WTC11 (cell line): ENCODE measurements at regions not wholly inside any gene's neighbourhood (a gene's known extent, or its start where the extent isn't known, plus 50 kb on each side); places are given as distances from the start of the nearest gene placed in this dataset.

Experiments
- ATAC-seq: fragments of 200-7000 bp; cut with Tn5 transposase; 2 replicates; pipeline ENCODE4 v1.10.0; 2021; ENCODE audit warnings: mild to moderate bottlenecking, moderate library complexity
- CTCF ChIA-PET: fragments of 300-600 bp; sonication (Branson Sonifier 250); formaldehyde crosslinking; loops from one replicate; lab custom pipeline; 2021; ENCODE audit warnings: antibody characterized with exemption; lab: Charles Lee
- POLR2A ChIA-PET: fragments of 350-600 bp; sonication (Branson Sonifier 250); formaldehyde crosslinking; loops from one replicate; lab custom pipeline; 2021; ENCODE audit warnings: antibody characterized with exemption; lab: Charles Lee
- DNase-seq: peaks from one replicate; pipeline ENCODE4 v3.0.0; 2021; ENCODE audit warnings: low spot score
- H3K27ac Mint-ChIP-seq: 2 replicates; pipeline ENCODE4 v1.8.0; 2021; ENCODE audit warnings: mixed read lengths
- H3K27me3 Mint-ChIP-seq: 2 replicates; pipeline ENCODE4 v1.8.0; 2021; ENCODE audit warnings: low read depth, mild to moderate bottlenecking, moderate library complexity, mixed read lengths
- H3K36me3 Mint-ChIP-seq: 2 replicates; pipeline ENCODE4 v1.8.0; 2021; ENCODE audit warnings: mixed read lengths
- H3K4me1 Mint-ChIP-seq: 2 replicates; pipeline ENCODE4 v1.8.0; 2022; ENCODE audit warnings: mixed read lengths
- H3K4me3 Mint-ChIP-seq: 2 replicates; pipeline ENCODE4 v1.8.0; 2021; ENCODE audit warnings: mild to moderate bottlenecking, moderate library complexity, mixed read lengths
- H3K9me3 Mint-ChIP-seq: 2 replicates; pipeline ENCODE4 v1.8.0; 2021; ENCODE audit warnings: mixed read lengths
- ATF1 ChIP-seq: sonication (generic); formaldehyde crosslinking; IDR thresholded peaks from 2 replicates; pipeline ENCODE4 v1.8.1; 2023; ENCODE audit warnings: mild to moderate bottlenecking, moderate library complexity, missing genetic modification reagents
- CBFB ChIP-seq: sonication (generic); formaldehyde crosslinking; IDR thresholded peaks from 2 replicates; pipeline ENCODE4 v1.8.1; 2022; ENCODE audit warnings: mild to moderate bottlenecking, low read depth, missing genetic modification reagents
- CREM ChIP-seq: sonication (generic); formaldehyde crosslinking; IDR thresholded peaks from 2 replicates; pipeline ENCODE4 v1.8.1; 2022; ENCODE audit warnings: mild to moderate bottlenecking, missing genetic modification reagents, moderate library complexity
- GRHL2 ChIP-seq: fragments of 250-450 bp; sonication (Bioruptor Pico); IDR thresholded peaks from 2 replicates; pipeline ENCODE4 v1.8.0; 2022; ENCODE audit warnings: mild to moderate bottlenecking, moderate library complexity; ENCODE audit not compliant: insufficient replicate concordance, severe bottlenecking
- GTF2I ChIP-seq: fragments of 250-450 bp; sonication (Bioruptor Pico); conservative IDR thresholded peaks from 2 replicates; pipeline ENCODE4 v1.4.0; 2021; ENCODE audit warnings: mild to moderate bottlenecking
- IRF2 ChIP-seq: sonication (generic); formaldehyde crosslinking; IDR thresholded peaks from 2 replicates; pipeline ENCODE4 v1.8.0; 2022; ENCODE audit warnings: low read depth, missing genetic modification reagents, borderline replicate concordance
- KAT7 ChIP-seq: sonication (generic); formaldehyde crosslinking; IDR thresholded peaks from 2 replicates; pipeline ENCODE4 v1.8.1; 2023; ENCODE audit warnings: missing genetic modification reagents, mild to moderate bottlenecking, borderline replicate concordance
- NR3C1 ChIP-seq: sonication (generic); formaldehyde crosslinking; conservative IDR thresholded peaks from 2 replicates; pipeline ENCODE4 v1.8.1; 2023; ENCODE audit warnings: low read depth, mild to moderate bottlenecking, missing genetic modification reagents
- RELA ChIP-seq: sonication (generic); formaldehyde crosslinking; IDR thresholded peaks from 2 replicates; pipeline ENCODE4 v1.8.1; 2022; ENCODE audit warnings: missing genetic modification reagents, mild to moderate bottlenecking, borderline replicate concordance
- RORB ChIP-seq: fragments of 250-450 bp; sonication (Bioruptor Pico); IDR thresholded peaks from 2 replicates; pipeline ENCODE4 v1.9.0; 2021; ENCODE audit warnings: mild to moderate bottlenecking
- SOX15 ChIP-seq: fragments of 250-450 bp; sonication (Bioruptor Pico); IDR thresholded peaks from 2 replicates; pipeline ENCODE4 v1.9.0; 2021; ENCODE audit warnings: mild to moderate bottlenecking
- TEAD1 ChIP-seq: sonication (generic); formaldehyde crosslinking; IDR thresholded peaks from 2 replicates; pipeline ENCODE4 v1.8.0; 2022; ENCODE audit warnings: mild to moderate bottlenecking, missing genetic modification reagents
- TEAD4 ChIP-seq: sonication (generic); formaldehyde crosslinking; IDR thresholded peaks from 2 replicates; pipeline ENCODE4 v1.8.0; 2022; ENCODE audit warnings: mild to moderate bottlenecking, missing genetic modification reagents
- ZNF121 ChIP-seq: sonication (generic); formaldehyde crosslinking; IDR thresholded peaks from 2 replicates; pipeline ENCODE4 v1.8.0; 2023; ENCODE audit warnings: missing genetic modification reagents
- ZNF416 ChIP-seq: fragments of 250-450 bp; sonication (Bioruptor Pico); IDR thresholded peaks from 2 replicates; pipeline ENCODE4 v1.9.0; 2021; ENCODE audit warnings: mild to moderate bottlenecking, inconsistent platforms
- TF ChIP-seq, protein P1 (sequence below): fragments of 250-450 bp; sonication (Bioruptor Pico); IDR thresholded peaks from 2 replicates; pipeline ENCODE4 v1.9.0; 2021; ENCODE audit warnings: mild to moderate bottlenecking
- TF ChIP-seq, protein P2 (sequence below): fragments of 250-450 bp; sonication (Bioruptor Pico); IDR thresholded peaks from 2 replicates; pipeline ENCODE4 v1.9.0; 2021; ENCODE audit warnings: mild to moderate bottlenecking
- TF ChIP-seq, protein P3 (sequence below): sonication (generic); formaldehyde crosslinking; IDR thresholded peaks from 2 replicates; pipeline ENCODE4 v1.8.1; 2023; ENCODE audit warnings: mild to moderate bottlenecking, missing genetic modification reagents
- TF ChIP-seq, protein P4 (sequence below): sonication (generic); formaldehyde crosslinking; IDR thresholded peaks from 2 replicates; pipeline ENCODE4 v1.8.0; 2022; ENCODE audit warnings: missing genetic modification reagents
- TF ChIP-seq, protein P5 (sequence below): fragments of 250-450 bp; sonication (Bioruptor Pico); IDR thresholded peaks from 2 replicates; pipeline ENCODE4 v1.9.0; 2021; ENCODE audit warnings: moderate library complexity, mild to moderate bottlenecking, inconsistent platforms, borderline replicate concordance
- TF ChIP-seq, protein P6 (sequence below): sonication (generic); formaldehyde crosslinking; IDR thresholded peaks from 2 replicates; pipeline ENCODE4 v1.8.0; 2022; ENCODE audit warnings: mild to moderate bottlenecking, missing genetic modification reagents
- TF ChIP-seq, protein P7 (sequence below): sonication (generic); formaldehyde crosslinking; IDR thresholded peaks from 2 replicates; pipeline ENCODE4 v1.8.1; 2023; ENCODE audit warnings: mild to moderate bottlenecking, missing genetic modification reagents, moderate library complexity

DNA sequence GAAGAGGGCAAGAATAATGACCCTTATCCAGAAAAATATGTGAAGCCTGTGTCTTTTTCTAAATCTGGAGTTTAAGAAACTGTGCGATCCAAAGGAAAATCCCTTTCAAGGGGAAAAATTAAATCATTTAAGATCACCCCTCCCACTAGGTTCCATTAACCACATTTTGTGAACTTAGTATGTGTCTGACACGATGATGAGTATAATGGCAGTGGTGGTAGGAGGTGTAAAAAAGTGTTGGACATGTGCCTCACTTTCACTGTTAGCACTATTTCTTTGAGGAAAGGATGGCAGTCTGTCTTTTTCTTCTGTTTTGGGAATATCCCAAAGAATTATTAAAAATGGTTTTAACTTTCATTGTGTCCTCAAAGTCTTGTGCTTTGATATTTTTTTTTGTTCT, 392.3 kb upstream of the CITED2 start:
- TF ChIP-seq GRHL2 (CRISPR knock-in tag) = no peak
- TF ChIP-seq IRF2 = no peak
- TF ChIP-seq GTF2I (CRISPR knock-in tag) = no peak
- Mint-ChIP-seq H3K4me3 (no peak overlapping the region), H3K36me3 (no peaks in the 10 kb centered on the region), H3K27ac (no peak overlapping the region), H3K27me3 (no peaks in the 10 kb centered on the region), H3K4me1 (peaks cover 4% of the 10 kb centered on the region), H3K9me3 (peaks cover 7% of the 10 kb centered on the region)
- DNase-seq (no peak), ATAC-seq (no peak)
- ChIA-PET CTCF (no interaction called here), POLR2A (no interaction called here)

DNA sequence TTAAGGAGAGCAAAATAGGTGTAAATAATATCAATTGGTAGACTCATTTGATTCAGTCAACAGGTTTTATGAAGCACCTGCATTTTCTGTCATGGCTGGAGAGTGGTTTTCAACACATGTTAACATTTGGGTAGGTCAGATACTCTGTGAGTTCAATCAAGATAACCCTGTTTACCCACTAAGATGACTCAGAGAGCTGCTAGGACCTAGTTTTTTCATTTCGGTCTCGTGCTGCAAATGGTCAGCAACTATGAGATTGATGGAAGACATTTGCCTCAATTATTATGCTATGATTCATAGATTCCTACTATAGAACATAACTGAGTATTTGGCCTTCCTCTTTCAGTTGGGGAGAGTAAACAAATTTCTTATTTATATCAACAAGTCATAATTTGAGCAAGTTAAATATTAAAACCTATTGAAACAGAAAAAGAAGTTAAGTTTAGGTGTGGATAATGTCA, 391.4 kb upstream of the CITED2 start:
- H3K27me3 Mint-ChIP-seq = no peaks in the 10 kb centered on the region
- H3K36me3 Mint-ChIP-seq = no peaks in the 10 kb centered on the region
- TF ChIP-seq, protein P1, sequence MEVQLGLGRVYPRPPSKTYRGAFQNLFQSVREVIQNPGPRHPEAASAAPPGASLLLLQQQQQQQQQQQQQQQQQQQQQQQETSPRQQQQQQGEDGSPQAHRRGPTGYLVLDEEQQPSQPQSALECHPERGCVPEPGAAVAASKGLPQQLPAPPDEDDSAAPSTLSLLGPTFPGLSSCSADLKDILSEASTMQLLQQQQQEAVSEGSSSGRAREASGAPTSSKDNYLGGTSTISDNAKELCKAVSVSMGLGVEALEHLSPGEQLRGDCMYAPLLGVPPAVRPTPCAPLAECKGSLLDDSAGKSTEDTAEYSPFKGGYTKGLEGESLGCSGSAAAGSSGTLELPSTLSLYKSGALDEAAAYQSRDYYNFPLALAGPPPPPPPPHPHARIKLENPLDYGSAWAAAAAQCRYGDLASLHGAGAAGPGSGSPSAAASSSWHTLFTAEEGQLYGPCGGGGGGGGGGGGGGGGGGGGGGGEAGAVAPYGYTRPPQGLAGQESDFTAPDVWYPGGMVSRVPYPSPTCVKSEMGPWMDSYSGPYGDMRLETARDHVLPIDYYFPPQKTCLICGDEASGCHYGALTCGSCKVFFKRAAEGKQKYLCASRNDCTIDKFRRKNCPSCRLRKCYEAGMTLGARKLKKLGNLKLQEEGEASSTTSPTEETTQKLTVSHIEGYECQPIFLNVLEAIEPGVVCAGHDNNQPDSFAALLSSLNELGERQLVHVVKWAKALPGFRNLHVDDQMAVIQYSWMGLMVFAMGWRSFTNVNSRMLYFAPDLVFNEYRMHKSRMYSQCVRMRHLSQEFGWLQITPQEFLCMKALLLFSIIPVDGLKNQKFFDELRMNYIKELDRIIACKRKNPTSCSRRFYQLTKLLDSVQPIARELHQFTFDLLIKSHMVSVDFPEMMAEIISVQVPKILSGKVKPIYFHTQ (CRISPR knock-in tag) = no peak
- TF ChIP-seq, protein P2, sequence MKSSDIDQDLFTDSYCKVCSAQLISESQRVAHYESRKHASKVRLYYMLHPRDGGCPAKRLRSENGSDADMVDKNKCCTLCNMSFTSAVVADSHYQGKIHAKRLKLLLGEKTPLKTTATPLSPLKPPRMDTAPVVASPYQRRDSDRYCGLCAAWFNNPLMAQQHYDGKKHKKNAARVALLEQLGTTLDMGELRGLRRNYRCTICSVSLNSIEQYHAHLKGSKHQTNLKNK (CRISPR knock-in tag) = no peak
- TF ChIP-seq RORB (CRISPR knock-in tag) (no peak), KAT7 (CRISPR knock-in tag) (no peak), TEAD1 (CRISPR knock-in tag) (no peak), CREM (CRISPR knock-in tag) (no peak), ATF1 (CRISPR knock-in tag) (no peak)
- TF ChIP-seq, protein P3, sequence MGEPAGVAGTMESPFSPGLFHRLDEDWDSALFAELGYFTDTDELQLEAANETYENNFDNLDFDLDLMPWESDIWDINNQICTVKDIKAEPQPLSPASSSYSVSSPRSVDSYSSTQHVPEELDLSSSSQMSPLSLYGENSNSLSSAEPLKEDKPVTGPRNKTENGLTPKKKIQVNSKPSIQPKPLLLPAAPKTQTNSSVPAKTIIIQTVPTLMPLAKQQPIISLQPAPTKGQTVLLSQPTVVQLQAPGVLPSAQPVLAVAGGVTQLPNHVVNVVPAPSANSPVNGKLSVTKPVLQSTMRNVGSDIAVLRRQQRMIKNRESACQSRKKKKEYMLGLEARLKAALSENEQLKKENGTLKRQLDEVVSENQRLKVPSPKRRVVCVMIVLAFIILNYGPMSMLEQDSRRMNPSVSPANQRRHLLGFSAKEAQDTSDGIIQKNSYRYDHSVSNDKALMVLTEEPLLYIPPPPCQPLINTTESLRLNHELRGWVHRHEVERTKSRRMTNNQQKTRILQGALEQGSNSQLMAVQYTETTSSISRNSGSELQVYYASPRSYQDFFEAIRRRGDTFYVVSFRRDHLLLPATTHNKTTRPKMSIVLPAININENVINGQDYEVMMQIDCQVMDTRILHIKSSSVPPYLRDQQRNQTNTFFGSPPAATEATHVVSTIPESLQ = no peak
- TF ChIP-seq, protein P4, sequence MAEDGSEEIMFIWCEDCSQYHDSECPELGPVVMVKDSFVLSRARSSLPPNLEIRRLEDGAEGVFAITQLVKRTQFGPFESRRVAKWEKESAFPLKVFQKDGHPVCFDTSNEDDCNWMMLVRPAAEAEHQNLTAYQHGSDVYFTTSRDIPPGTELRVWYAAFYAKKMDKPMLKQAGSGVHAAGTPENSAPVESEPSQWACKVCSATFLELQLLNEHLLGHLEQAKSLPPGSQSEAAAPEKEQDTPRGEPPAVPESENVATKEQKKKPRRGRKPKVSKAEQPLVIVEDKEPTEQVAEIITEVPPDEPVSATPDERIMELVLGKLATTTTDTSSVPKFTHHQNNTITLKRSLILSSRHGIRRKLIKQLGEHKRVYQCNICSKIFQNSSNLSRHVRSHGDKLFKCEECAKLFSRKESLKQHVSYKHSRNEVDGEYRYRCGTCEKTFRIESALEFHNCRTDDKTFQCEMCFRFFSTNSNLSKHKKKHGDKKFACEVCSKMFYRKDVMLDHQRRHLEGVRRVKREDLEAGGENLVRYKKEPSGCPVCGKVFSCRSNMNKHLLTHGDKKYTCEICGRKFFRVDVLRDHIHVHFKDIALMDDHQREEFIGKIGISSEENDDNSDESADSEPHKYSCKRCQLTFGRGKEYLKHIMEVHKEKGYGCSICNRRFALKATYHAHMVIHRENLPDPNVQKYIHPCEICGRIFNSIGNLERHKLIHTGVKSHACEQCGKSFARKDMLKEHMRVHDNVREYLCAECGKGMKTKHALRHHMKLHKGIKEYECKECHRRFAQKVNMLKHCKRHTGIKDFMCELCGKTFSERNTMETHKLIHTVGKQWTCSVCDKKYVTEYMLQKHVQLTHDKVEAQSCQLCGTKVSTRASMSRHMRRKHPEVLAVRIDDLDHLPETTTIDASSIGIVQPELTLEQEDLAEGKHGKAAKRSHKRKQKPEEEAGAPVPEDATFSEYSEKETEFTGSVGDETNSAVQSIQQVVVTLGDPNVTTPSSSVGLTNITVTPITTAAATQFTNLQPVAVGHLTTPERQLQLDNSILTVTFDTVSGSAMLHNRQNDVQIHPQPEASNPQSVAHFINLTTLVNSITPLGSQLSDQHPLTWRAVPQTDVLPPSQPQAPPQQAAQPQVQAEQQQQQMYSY (CRISPR knock-in tag) = no peak
- H3K4me3 Mint-ChIP-seq = no peak overlapping the region
- ChIA-PET CTCF (no interaction called here), POLR2A (no interaction called here)
- H3K27ac Mint-ChIP-seq = no peak overlapping the region
- DNase-seq (no peak), ATAC-seq (no peak)
- peaks cover 4% of the 10 kb centered on the region for H3K4me1 Mint-ChIP-seq
- peaks cover 7% of the 10 kb centered on the region for H3K9me3 Mint-ChIP-seq

DNA sequence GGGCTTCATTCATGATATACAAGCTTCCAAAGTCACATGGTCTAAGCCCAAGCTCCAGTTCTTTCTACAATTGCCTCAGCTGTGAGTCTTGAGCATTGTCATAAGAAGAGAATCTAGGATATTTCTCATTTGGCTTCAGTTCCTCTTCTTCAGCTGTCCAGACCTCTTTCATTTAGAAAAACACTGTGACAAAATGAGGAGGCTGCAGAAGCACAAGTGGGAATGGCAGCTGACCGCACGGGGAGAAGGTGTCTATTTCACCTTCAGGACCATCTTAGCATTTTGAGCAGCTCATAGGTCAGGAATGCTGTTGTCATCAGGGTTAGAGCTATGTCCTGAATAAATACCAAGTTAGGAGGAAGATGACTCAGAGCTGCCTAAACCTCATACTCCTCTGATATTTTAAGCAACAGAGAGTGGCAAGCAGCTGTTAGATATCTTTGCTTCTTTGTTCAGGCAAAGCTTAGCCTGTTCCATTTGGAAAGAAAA, 390.1 kb upstream of the CITED2 start:
- ChIA-PET CTCF (interaction anchor here (0.9 kb wide), 1 partner anchor 395 kb away, joined by 5 read pairs; no protein-coding TSS in a partner anchor), POLR2A (no interaction called here)
- no peak for ATAC-seq
- Mint-ChIP-seq H3K27me3 (no peaks in the 10 kb centered on the region), H3K4me3 (no peak overlapping the region), H3K4me1 (peaks cover 4% of the 10 kb centered on the region), H3K27ac (no peak overlapping the region), H3K9me3 (peaks cover 7% of the 10 kb centered on the region), H3K36me3 (no peaks in the 10 kb centered on the region)
- no peak for DNase-seq
- TF ChIP-seq TEAD4 (CRISPR knock-in tag) (no peak), ZNF416 (CRISPR knock-in tag) (no peak), GTF2I (CRISPR knock-in tag) (no peak), CBFB (CRISPR knock-in tag) (no peak), RELA (no peak), SOX15 (no peak), ZNF121 (CRISPR knock-in tag) (no peak), ATF1 (CRISPR knock-in tag) (no peak), NR3C1 (CRISPR knock-in tag) (no peak)
- TF ChIP-seq, protein P5, sequence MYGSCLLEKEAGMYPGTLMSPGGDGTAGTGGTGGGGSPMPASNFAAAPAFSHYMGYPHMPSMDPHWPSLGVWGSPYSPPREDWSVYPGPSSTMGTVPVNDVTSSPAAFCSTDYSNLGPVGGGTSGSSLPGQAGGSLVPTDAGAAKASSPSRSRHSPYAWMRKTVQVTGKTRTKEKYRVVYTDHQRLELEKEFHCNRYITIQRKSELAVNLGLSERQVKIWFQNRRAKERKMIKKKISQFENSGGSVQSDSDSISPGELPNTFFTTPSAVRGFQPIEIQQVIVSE (CRISPR knock-in tag) = no peak
- TF ChIP-seq, protein P6, sequence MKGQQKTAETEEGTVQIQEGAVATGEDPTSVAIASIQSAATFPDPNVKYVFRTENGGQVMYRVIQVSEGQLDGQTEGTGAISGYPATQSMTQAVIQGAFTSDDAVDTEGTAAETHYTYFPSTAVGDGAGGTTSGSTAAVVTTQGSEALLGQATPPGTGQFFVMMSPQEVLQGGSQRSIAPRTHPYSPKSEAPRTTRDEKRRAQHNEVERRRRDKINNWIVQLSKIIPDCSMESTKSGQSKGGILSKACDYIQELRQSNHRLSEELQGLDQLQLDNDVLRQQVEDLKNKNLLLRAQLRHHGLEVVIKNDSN = no peak
- TF ChIP-seq, protein P7, sequence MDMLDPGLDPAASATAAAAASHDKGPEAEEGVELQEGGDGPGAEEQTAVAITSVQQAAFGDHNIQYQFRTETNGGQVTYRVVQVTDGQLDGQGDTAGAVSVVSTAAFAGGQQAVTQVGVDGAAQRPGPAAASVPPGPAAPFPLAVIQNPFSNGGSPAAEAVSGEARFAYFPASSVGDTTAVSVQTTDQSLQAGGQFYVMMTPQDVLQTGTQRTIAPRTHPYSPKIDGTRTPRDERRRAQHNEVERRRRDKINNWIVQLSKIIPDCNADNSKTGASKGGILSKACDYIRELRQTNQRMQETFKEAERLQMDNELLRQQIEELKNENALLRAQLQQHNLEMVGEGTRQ = no peak
